ENCODE measurements at regions not wholly inside any gene's neighbourhood (a gene's known extent, or its start where the extent isn't known, plus 50 kb on each side); places are given as distances from the start of the nearest gene placed in this dataset.
"Not testable (repeated sequence)": the region's sequence is repeated elsewhere in the genome, so short reads cannot be mapped to it uniquely, and the experiment has no call there.

GRCh38 chr13:65808061-65808460 is 1422.1 kb downstream of the PCDH9 start:
- no peak for DNase-seq (ENCODE audit: low spot score)

- DNase-seq (ENCODE audit: low spot score): no peak
Measured at GRCh38 chr13:65803530-65804392, 1426.4 kb downstream of the PCDH9 start.

GRCh38 chr13:65789815-65790214 is 1440.3 kb downstream of the PCDH9 start:
- DNase-seq (ENCODE audit: low spot score): no peak

GRCh38 chr13:65787082-65787481 is 1443.1 kb downstream of the PCDH9 start:
- no peak for DNase-seq (ENCODE audit: low spot score)

- no peak for DNase-seq (ENCODE audit: low spot score)
Measured at GRCh38 chr13:65784088-65784816, 1445.9 kb downstream of the PCDH9 start.

- no peak for DNase-seq (ENCODE audit: low spot score)
Measured at GRCh38 chr13:65783383-65783782, 1446.8 kb downstream of the PCDH9 start.

- DNase-seq (ENCODE audit: low spot score): not testable (repeated sequence)
Measured at GRCh38 chr13:65771704-65772313, 1458.3 kb downstream of the PCDH9 start.

- DNase-seq (ENCODE audit: low spot score): no peak
Measured at GRCh38 chr13:65768545-65768944, 1461.6 kb downstream of the PCDH9 start.

GRCh38 chr13:65763811-65764210 is 1466.3 kb downstream of the PCDH9 start:
- DNase-seq (ENCODE audit: low spot score): no peak

GRCh38 chr13:65762012-65762411 is 1468.1 kb downstream of the PCDH9 start:
- DNase-seq (ENCODE audit: low spot score): no peak

GRCh38 chr13:65756071-65756671 is 1474.0 kb downstream of the PCDH9 start:
- no peak for DNase-seq (ENCODE audit: low spot score)

- DNase-seq (ENCODE audit: low spot score): no peak
Measured at GRCh38 chr13:65748227-65748626, 1481.9 kb downstream of the PCDH9 start.

GRCh38 chr13:65746406-65746921 is 1483.7 kb downstream of the PCDH9 start:
- DNase-seq (ENCODE audit: low spot score): no peak

GRCh38 chr13:65744836-65745235 is 1485.3 kb downstream of the PCDH9 start:
- no peak for DNase-seq (ENCODE audit: low spot score)

- no peak for DNase-seq (ENCODE audit: low spot score)
Measured at GRCh38 chr13:65733110-65733509, 1497.0 kb downstream of the PCDH9 start.

- DNase-seq (ENCODE audit: low spot score): no peak
Measured at GRCh38 chr13:65727070-65727469, 1503.1 kb downstream of the PCDH9 start.

GRCh38 chr13:65725006-65725405 is 1505.1 kb downstream of the PCDH9 start:
- no peak for DNase-seq (ENCODE audit: low spot score)

- DNase-seq (ENCODE audit: low spot score): no peak
Measured at GRCh38 chr13:65724226-65724625, 1505.9 kb downstream of the PCDH9 start.

GRCh38 chr13:65722506-65722905 is 1507.6 kb downstream of the PCDH9 start:
- DNase-seq (ENCODE audit: low spot score): no peak

- DNase-seq (ENCODE audit: low spot score): no peak
Measured at GRCh38 chr13:65719831-65720230, 1510.3 kb downstream of the PCDH9 start.

GRCh38 chr13:65710514-65710913 is 1519.6 kb downstream of the PCDH9 start:
- no peak for DNase-seq (ENCODE audit: low spot score)

- no peak for DNase-seq (ENCODE audit: low spot score)
Measured at GRCh38 chr13:65697843-65698242, 1532.3 kb downstream of the PCDH9 start.
